Thyroid gland (tissue), 4 donors: ENCODE measurements at regions not wholly inside any gene's neighbourhood (a gene's known extent, or its start where the extent isn't known, plus 50 kb on each side); places are given as distances from the start of the nearest gene placed in this dataset.
"Not testable (repeated sequence)": the region's sequence is repeated elsewhere in the genome, so short reads cannot be mapped to it uniquely, and the experiment has no call there.

Experiments
- DNase-seq, 2 donors: peaks; one replicate each; pipeline ENCODE4 v3.0.0-alpha.2; 2019
- H3K27ac ChIP-seq, 3 donors: fragments of 200-600 bp; sonication (generic); 1 replicate in 2 of 3; 2 replicates in 1 of 3; pipeline ENCODE4 v1.5.1; 2016 to 2019; ENCODE audit warnings: mild to moderate bottlenecking in 1 of 3, moderate library complexity in 1 of 3
- H3K27me3 ChIP-seq: fragments of 200-600 bp; sonication (generic); one replicate; pipeline ENCODE4 v1.5.1; 2019
- H3K36me3 ChIP-seq, 2 donors: fragments of 200-600 bp; sonication (generic); one replicate each; pipeline ENCODE4 v1.5.1; 2016 to 2019
- H3K4me1 ChIP-seq, 2 donors: fragments of 200-600 bp; sonication (generic); one replicate each; pipeline ENCODE4 v1.5.1; 2017 to 2019
- H3K4me3 ChIP-seq, 3 donors: fragments of 200-600 bp; sonication (generic); replicated peaks in 1 of 3; 1 replicate in 2 of 3; 2 replicates in 1 of 3; pipeline ENCODE4 v1.5.1; 2016; ENCODE audit warnings: mild to moderate bottlenecking in 1 of 3
- H3K9me3 ChIP-seq: fragments of 200-600 bp; sonication (generic); one replicate; pipeline ENCODE4 v1.5.1; 2017
- CTCF ChIP-seq, 6 experiments: fragments of 200-600 bp in 3 of 6; fragments of 450-650 bp in 3 of 6; sonication (generic) in 3 of 6; IDR thresholded peaks; one replicate each; pipeline ENCODE4 v1.5.1; 2016 to 2019; ENCODE audit warnings: antibody characterized with exemption in 6 of 6, mild to moderate bottlenecking in 2 of 6, inconsistent platforms in 1 of 6, moderate library complexity in 1 of 6
- POLR2A ChIP-seq, 2 donors: fragments of 450-650 bp; IDR thresholded peaks; one replicate each; pipeline ENCODE4 v1.6.1; 2017; ENCODE audit warnings: antibody characterized with exemption in 2 of 2, mild to moderate bottlenecking in 2 of 2, moderate library complexity in 1 of 2
- WGBS, 2 donors: methylation state at CpG; one replicate each; pipeline ENCODE4 v1.1.5; 2017; 5-methylcytosine and 5-hydroxymethylcytosine counted together
- intact Hi-C: fragments of 100-400 bp; cut with DNase I; formaldehyde crosslinking; loops from one replicate; pipeline ENCODE4 v1.15.1; 2023

GRCh38 chr1:55773211-55773940, 558.2 kb upstream of the USP24 start:
- H3K36me3 ChIP-seq, result no peaks in the 10 kb centered on the region
- WGBS, 2 donors, result 87 to 94% methylated on average over 4 of the region's 4 CpGs
- intact Hi-C loops, result no loop called here
- H3K27ac ChIP-seq, result no peak overlapping the region
- H3K4me3 ChIP-seq, result no peak overlapping the region
- TF ChIP-seq CTCF (IDR thresholded peaks at IDR 0.05) (no peak), POLR2A (IDR thresholded peaks at IDR 0.05) (no peak)
- no peak for DNase-seq
- no peaks in the 10 kb centered on the region for H3K27me3 ChIP-seq
- no peaks in the 10 kb centered on the region for H3K4me1 ChIP-seq
- no peaks in the 10 kb centered on the region for H3K9me3 ChIP-seq

GRCh38 chr1:55768327-55768952, 553.3 kb upstream of the USP24 start:
- Histone ChIP-seq H3K27me3 (no peaks in the 10 kb centered on the region), H3K27ac (no peak overlapping the region), H3K4me1 (no peaks in the 10 kb centered on the region), H3K4me3 (no peak overlapping the region), H3K36me3 (no peaks in the 10 kb centered on the region), H3K9me3 (no peaks in the 10 kb centered on the region)
- TF ChIP-seq POLR2A (IDR thresholded peaks at IDR 0.05), result no peak
- TF ChIP-seq CTCF (IDR thresholded peaks at IDR 0.05), result no peak
- DNase-seq, result no peak
- intact Hi-C loops, result no loop called here
- 87 to 96% methylated on average over 1 of the region's 1 CpG for WGBS, 2 donors

- Histone ChIP-seq H3K36me3 (no peaks in the 10 kb centered on the region), H3K4me1 (no peaks in the 10 kb centered on the region), H3K9me3 (no peaks in the 10 kb centered on the region), H3K4me3 (no peak overlapping the region), H3K27me3 (no peaks in the 10 kb centered on the region), H3K27ac (no peak overlapping the region)
- WGBS, 2 donors, result 92 to 93% methylated on average over 3 of the region's 3 CpGs
- no peak for DNase-seq
- intact Hi-C loops, result no loop called here
- TF ChIP-seq POLR2A (IDR thresholded peaks at IDR 0.05) (no peak), CTCF (IDR thresholded peaks at IDR 0.05) (no peak)
Observed at GRCh38 chr1:55767171-55767570, 552.0 kb upstream of the USP24 start.

- intact Hi-C loops, H3K4me3 ChIP-seq, H3K4me1 ChIP-seq, H3K27me3 ChIP-seq, H3K27ac ChIP-seq, H3K9me3 ChIP-seq, H3K36me3 ChIP-seq, DNase-seq: not testable (repeated sequence)
- 92 to 93% methylated on average over 3 of the region's 3 CpGs for WGBS, 2 donors
Observed at GRCh38 chr1:55765505-55765904, 550.3 kb upstream of the USP24 start.

- Histone ChIP-seq H3K27ac (no peak overlapping the region), H3K36me3 (no peaks in the 10 kb centered on the region), H3K9me3 (no peaks in the 10 kb centered on the region), H3K4me3 (no peak overlapping the region), H3K4me1 (no peaks in the 10 kb centered on the region), H3K27me3 (no peaks in the 10 kb centered on the region)
- TF ChIP-seq CTCF (IDR thresholded peaks at IDR 0.05) (no peak), POLR2A (IDR thresholded peaks at IDR 0.05) (no peak)
- intact Hi-C loops, result no loop called here
- DNase-seq, result no peak
- WGBS, 2 donors, result 91 to 97% methylated on average over 2 of the region's 2 CpGs
Observed at GRCh38 chr1:55751776-55752175, 536.6 kb upstream of the USP24 start.
